ENCODE measurements at regions not wholly inside any gene's neighbourhood (a gene's known extent, or its start where the extent isn't known, plus 50 kb on each side); places are given as distances from the start of the nearest gene placed in this dataset.

GRCh38 chr1:214116258-214116657 lies 128.5 kb downstream of the PROX1 start (continued):
- TF ChIP-seq EZH2phosphoT487 (IDR thresholded peaks at IDR 0.05; ENCODE audit: unreplicated experiment) (no peak), POLR2AphosphoS5 (IDR thresholded peaks at IDR 0.05; ENCODE audit: low read depth) (no peak), ZNF114 (CRISPR knock-in tag; IDR thresholded peaks at IDR 0.05) (no peak), STAT1 (IDR thresholded peaks at IDR 0.05; ENCODE audit: unreplicated experiment) (no peak), ZNF462 (CRISPR knock-in tag; IDR thresholded peaks at IDR 0.05) (no peak)

GRCh38 chr1:214117780-214118179 lies 130.0 kb downstream of the PROX1 start:
- Histone ChIP-seq H3K36me3 (ENCODE audit: insufficient read depth) (no peaks in the 10 kb centered on the region), H3K27ac (ENCODE audit: low read depth) (no peak overlapping the region), H3K4me3 (no peak overlapping the region), H4K20me1 (replicated peaks; ENCODE audit: insufficient read depth) (no peaks in the 10 kb centered on the region), H3K27me3 (ENCODE audit: insufficient read depth) (no peaks in the 10 kb centered on the region), H3K4me1 (ENCODE audit: insufficient read depth) (no peaks in the 10 kb centered on the region), H3K4me2 (no peak overlapping the region), H3K9me2 (ENCODE audit: insufficient read depth) (peaks cover 16% of the 10 kb centered on the region), H3F3A (replicated peaks; ENCODE audit: low read depth) (no peaks in the 10 kb centered on the region), H2AFZ (no peak overlapping the region), H3K79me2 (replicated peaks; ENCODE audit: insufficient read depth) (no peaks in the 10 kb centered on the region)
- DNase-seq (ENCODE audit: low spot score), result no peak
- H3K4me3 Mint-ChIP-seq, result no peak overlapping the region
- H3K27me3 Mint-ChIP-seq (ENCODE audit: insufficient read depth, low read depth, poor library complexity), result no peaks in the 10 kb centered on the region
- no peak for TF ChIP-seq JUNB (IDR thresholded peaks at IDR 0.05; ENCODE audit: unreplicated experiment)
- H3K36me3 Mint-ChIP-seq (ENCODE audit: low read depth), result peaks cover 6% of the 10 kb centered on the region; the same call in 1 of the 3 replicates
- H3K27ac Mint-ChIP-seq, result no peak overlapping the region
- H3K4me1 Mint-ChIP-seq, result peaks cover under 1% of the 10 kb centered on the region; the same call in 1 of the 3 replicates
- H3K9me3 Mint-ChIP-seq, result peaks cover 19% of the 10 kb centered on the region
- ATAC-seq, result no peak

Measured in GM23338 (cell line).